ENCODE measurements at regions not wholly inside any gene's neighbourhood (a gene's known extent, or its start where the extent isn't known, plus 50 kb on each side); places are given as distances from the start of the nearest gene placed in this dataset.

GRCh38 chr6:84521511-84521910, 242.9 kb downstream of the TBX18 start:
- 0% methylated on average over 1 of the region's 1 CpG for WGBS (ENCODE audit: low lambda C conversion rate)
- intact Hi-C loops (cut with micrococcal nuclease; ENCODE audit: unreplicated experiment) (no loop called here), in situ Hi-C loops (cut with HindIII; ENCODE audit: extremely low pct_ligation_motif_present, low pct_unique_long_range_greater_than_20kb) (no loop called here)
- Histone ChIP-seq H2AFZ (ENCODE audit: low read length) (no peak overlapping the region), H3K27ac (ENCODE audit: extremely low read length, insufficient read depth, low read length) (no peak overlapping the region), H3K27me3 (ENCODE audit: control insufficient read depth in 1 of 2, insufficient read depth in 2 of 2, low read length in 2 of 2) (no peaks in the 10 kb centered on the region; a peak in 1 of 5 replicates), H4K20me1 (ENCODE audit: insufficient read depth, low read length) (no peaks in the 10 kb centered on the region), H3K9me3 (ENCODE audit: low read length) (no peaks in the 10 kb centered on the region), H3K9ac (ENCODE audit: insufficient read depth, low read depth, low read length) (no peak overlapping the region), H3K4me2 (ENCODE audit: low read depth, low read length) (no peak overlapping the region), H3K36me3 (replicated peaks in 1 of 2; ENCODE audit: control insufficient read depth in 1 of 2, insufficient read depth in 2 of 2, low read length in 2 of 2) (no peaks in the 10 kb centered on the region), H3K4me3 (replicated peaks in 1 of 3; ENCODE audit: insufficient read depth in 1 of 3, low read depth in 2 of 3, low read length in 3 of 3) (no peak overlapping the region), H3K4me1 (ENCODE audit: insufficient read depth, low read length) (no peaks in the 10 kb centered on the region), H3K79me2 (ENCODE audit: insufficient read depth, low read length) (no peaks in the 10 kb centered on the region)
- FAIRE-seq (no peak), DNase-seq (ENCODE audit: low spot score) (no peak), ATAC-seq (no peak)
- no TSS peak for BruUV-seq (replicated peaks)
- ChIA-PET POLR2A (no interaction called here), CTCF (ENCODE audit: low intra/inter-chr PET ratio, low total read pairs) (no interaction called here)
- TF ChIP-seq FOXJ3 (CRISPR knock-in tag; IDR thresholded peaks at IDR 0.05; ENCODE audit: borderline replicate concordance) (no peak), ZBTB7B (CRISPR knock-in tag; IDR thresholded peaks at IDR 0.05) (no peak), HMG20A (CRISPR knock-in tag; IDR thresholded peaks at IDR 0.05; ENCODE audit: borderline replicate concordance) (no peak), NFKBIZ (CRISPR knock-in tag; IDR thresholded peaks at IDR 0.05) (no peak), ZBTB3 (CRISPR knock-in tag; IDR thresholded peaks at IDR 0.05; ENCODE audit: borderline replicate concordance, low read depth) (no peak), KLF13 (CRISPR knock-in tag; IDR thresholded peaks at IDR 0.05) (no peak), BRD4 (CRISPR knock-in tag; IDR thresholded peaks at IDR 0.05) (no peak), ZNF281 (CRISPR knock-in tag; IDR thresholded peaks at IDR 0.05; ENCODE audit: borderline replicate concordance) (no peak), ZNF136 (CRISPR knock-in tag; IDR thresholded peaks at IDR 0.05; ENCODE audit: low read depth) (no peak), SALL1 (CRISPR knock-in tag; IDR thresholded peaks at IDR 0.05) (no peak), SNAPC2 (CRISPR knock-in tag; IDR thresholded peaks at IDR 0.05) (no peak), SNAPC4 (CRISPR knock-in tag; IDR thresholded peaks at IDR 0.05) (no peak), BORCS8-MEF2B (CRISPR knock-in tag; IDR thresholded peaks at IDR 0.05) (no peak), DMTF1 (CRISPR knock-in tag; IDR thresholded peaks at IDR 0.05) (no peak), TSC22D2 (CRISPR knock-in tag; IDR thresholded peaks at IDR 0.05; ENCODE audit: borderline replicate concordance) (no peak)
